ENCODE measurements at regions not wholly inside any gene's neighbourhood (a gene's known extent, or its start where the extent isn't known, plus 50 kb on each side); places are given as distances from the start of the nearest gene placed in this dataset.
A peak's percentile ranks its signal among the peaks of the same experiment; 100 is the strongest.

GRCh38 chr5:74534397-74535129, 106.0 kb downstream of the ENC1 start:
- no peaks in the 10 kb centered on the region for H3K9me3 ChIP-seq (ENCODE audit: control insufficient read depth, insufficient read depth, low read depth, low read length)
- TF ChIP-seq ZNF266 (tag by site-specific recombination; IDR thresholded peaks at IDR 0.05; ENCODE audit: low read depth) (no peak), ZBTB8A (tag by site-specific recombination; IDR thresholded peaks at IDR 0.05) (no peak), ZBTB10 (tag by site-specific recombination; IDR thresholded peaks at IDR 0.05) (no peak), ZNF548 (tag by site-specific recombination; IDR thresholded peaks at IDR 0.05) (no peak), ZNF133 (tag by site-specific recombination; IDR thresholded peaks at IDR 0.05) (peak; percentile 98), OSR2 (tag by site-specific recombination; IDR thresholded peaks at IDR 0.05) (no peak), REPIN1 (tag by site-specific recombination; IDR thresholded peaks at IDR 0.05; ENCODE audit: low read depth) (no peak), SETDB1 (IDR thresholded peaks at IDR 0.05; ENCODE audit: insufficient read length, low read length) (peak; percentile 87), ZNF639 (tag by site-specific recombination; IDR thresholded peaks at IDR 0.05) (no peak), TRIM28 (IDR thresholded peaks at IDR 0.05; ENCODE audit: borderline replicate concordance, low read length) (peak; percentile 82; the same call in 1 of the 2 replicates), ZNF792 (tag by site-specific recombination; IDR thresholded peaks at IDR 0.05) (no peak), ZNF580 (tag by site-specific recombination; IDR thresholded peaks at IDR 0.05) (no peak), ZNF707 (tag by site-specific recombination; IDR thresholded peaks at IDR 0.05) (no peak), ZNF596 (tag by site-specific recombination; IDR thresholded peaks at IDR 0.05) (no peak), KLF8 (tag by site-specific recombination; IDR thresholded peaks at IDR 0.05) (no peak)
- H3K27ac ChIP-seq (ENCODE audit: extremely low read depth, low read depth, low read length) = no peak overlapping the region
- H3K4me1 ChIP-seq (ENCODE audit: control insufficient read depth, insufficient read depth, low read length) = peaks cover 3% of the 10 kb centered on the region; the same call in 1 of the 2 replicates
- no peaks in the 10 kb centered on the region for H3K36me3 ChIP-seq (ENCODE audit: control insufficient read depth in 2 of 2, insufficient read depth in 1 of 2, low read length in 2 of 2)
- ChIA-PET POLR2A (no interaction called here), CTCF (interaction anchor here (0.7 kb wide), 1 partner anchor 54 kb away, joined by 3 read pairs; no protein-coding TSS in a partner anchor)
- no peak overlapping the region for H3K4me3 ChIP-seq (ENCODE audit: low read depth, low read length)

GRCh38 chr5:74530326-74531050, 110.0 kb downstream of the ENC1 start:
- Histone ChIP-seq H3K4me1 (ENCODE audit: control insufficient read depth, insufficient read depth, low read length) (no peaks in the 10 kb centered on the region), H3K9me3 (ENCODE audit: control insufficient read depth, insufficient read depth, low read depth, low read length) (no peaks in the 10 kb centered on the region), H3K27ac (ENCODE audit: extremely low read depth, low read depth, low read length) (no peak overlapping the region), H3K36me3 (ENCODE audit: control insufficient read depth in 2 of 2, insufficient read depth in 1 of 2, low read length in 2 of 2) (no peaks in the 10 kb centered on the region), H3K4me3 (ENCODE audit: low read depth, low read length) (no peak overlapping the region)
- ChIA-PET POLR2A (interaction anchor here (1.0 kb wide), 1 partner anchor 110 kb away, joined by 3 read pairs; the partner anchor contains the start of gene ENC1), CTCF (no interaction called here)
- TF ChIP-seq ZBTB20 (tag by site-specific recombination; IDR thresholded peaks at IDR 0.05) (no peak), PRDM4 (tag by site-specific recombination; IDR thresholded peaks at IDR 0.05) (no peak), ZSCAN5A (tag by site-specific recombination; IDR thresholded peaks at IDR 0.05) (no peak), ZNF404 (tag by site-specific recombination; IDR thresholded peaks at IDR 0.05) (no peak), BCL11B (tag by site-specific recombination; IDR thresholded peaks at IDR 0.05; ENCODE audit: low read depth) (no peak), HOXD13 (CRISPR knock-in tag; IDR thresholded peaks at IDR 0.05; ENCODE audit: borderline replicate concordance) (no peak), ATF2 (tag by site-specific recombination; IDR thresholded peaks at IDR 0.05; ENCODE audit: low read depth) (no peak), ZNF138 (tag by site-specific recombination; IDR thresholded peaks at IDR 0.05; ENCODE audit: borderline replicate concordance) (no peak), ZNF416 (tag by site-specific recombination; IDR thresholded peaks at IDR 0.05) (no peak), ZSCAN16 (tag by site-specific recombination; IDR thresholded peaks at IDR 0.05) (no peak)

Data from HEK293 (cell line).